NCI-H446 (cell line): ENCODE measurements at regions not wholly inside any gene's neighbourhood (a gene's known extent, or its start where the extent isn't known, plus 50 kb on each side); places are given as distances from the start of the nearest gene placed in this dataset.

ENCODE experiments used
- DNase-seq, 2 experiments: peaks; one replicate each; lab custom pipeline; 2025; lab: John Stamatoyannopoulos, UW

- DNase-seq = no peak
Observed at GRCh38 chr5:173527671-173528070, 88.8 kb downstream of the BOD1 start.

GRCh38 chr5:173524136-173524535 lies 92.3 kb downstream of the BOD1 start:
- DNase-seq = no peak

- no peak for DNase-seq
Observed at GRCh38 chr5:173523388-173523787, 93.1 kb downstream of the BOD1 start.

GRCh38 chr5:173522518-173522917 lies 93.9 kb downstream of the BOD1 start:
- DNase-seq = no peak

GRCh38 chr5:173518856-173519255 lies 97.6 kb downstream of the BOD1 start:
- no peak for DNase-seq

GRCh38 chr5:173517648-173518047 lies 98.8 kb downstream of the BOD1 start:
- no peak for DNase-seq

- DNase-seq = no peak
Observed at GRCh38 chr5:173515526-173515925, 100.9 kb downstream of the BOD1 start.

- no peak for DNase-seq
Observed at GRCh38 chr5:173514661-173515060, 101.8 kb downstream of the BOD1 start.

GRCh38 chr5:173513521-173513991 lies 102.9 kb downstream of the BOD1 start:
- no peak for DNase-seq

GRCh38 chr5:173512637-173513435 lies 103.6 kb downstream of the BOD1 start:
- DNase-seq = no peak

- no peak for DNase-seq
Observed at GRCh38 chr5:173509060-173509459, 107.4 kb downstream of the BOD1 start.

- no peak for DNase-seq
Observed at GRCh38 chr5:173507171-173507570, 109.3 kb downstream of the BOD1 start.

GRCh38 chr5:173505634-173506033 lies 110.8 kb downstream of the BOD1 start:
- DNase-seq = no peak

- DNase-seq = no peak
Observed at GRCh38 chr5:173501922-173502321, 114.5 kb downstream of the BOD1 start.

- no peak for DNase-seq
Observed at GRCh38 chr5:173501271-173501670, 115.2 kb downstream of the BOD1 start.

GRCh38 chr5:173500213-173500560 lies 116.3 kb downstream of the BOD1 start:
- DNase-seq = no peak

GRCh38 chr5:173499471-173500212 lies 116.8 kb downstream of the BOD1 start:
- DNase-seq = no peak

GRCh38 chr5:173498739-173499470 lies 117.5 kb downstream of the BOD1 start:
- DNase-seq = no peak

GRCh38 chr5:173498286-173498685 lies 118.2 kb downstream of the BOD1 start:
- no peak for DNase-seq

- DNase-seq = no peak
Observed at GRCh38 chr5:173497685-173498084, 118.8 kb downstream of the BOD1 start.

- DNase-seq = no peak
Observed at GRCh38 chr5:173496883-173497255, 119.6 kb downstream of the BOD1 start.

GRCh38 chr5:173496129-173496882 lies 120.1 kb downstream of the BOD1 start:
- DNase-seq = no peak
